ENCODE measurements at regions not wholly inside any gene's neighbourhood (a gene's known extent, or its start where the extent isn't known, plus 50 kb on each side); places are given as distances from the start of the nearest gene placed in this dataset.

- TF ChIP-seq MAX (IDR thresholded peaks at IDR 0.05) (no peak), CTCF (IDR thresholded peaks at IDR 0.05; ENCODE audit: low read depth, low read length, missing input control) (no peak), YY1 (IDR thresholded peaks at IDR 0.05) (no peak), SP1 (IDR thresholded peaks at IDR 0.05) (no peak), JUND (IDR thresholded peaks at IDR 0.05) (no peak), REST (IDR thresholded peaks at IDR 0.05) (no peak), RAD21 (IDR thresholded peaks at IDR 0.05) (no peak), ATF3 (IDR thresholded peaks at IDR 0.05) (no peak), FOXA1 (IDR thresholded peaks at IDR 0.05) (no peak), TAF1 (conservative IDR thresholded peaks at IDR 0.05) (no peak), GABPA (IDR thresholded peaks at IDR 0.05 in 1 of 2, conservative IDR thresholded peaks at IDR 0.05 in 1 of 2) (no peak), FOXA2 (IDR thresholded peaks at IDR 0.05) (no peak)
Observed at GRCh38 chr12:5195244-5195643, 151.6 kb downstream of the KCNA5 start.
